ENCODE measurements at regions not wholly inside any gene's neighbourhood (a gene's known extent, or its start where the extent isn't known, plus 50 kb on each side); places are given as distances from the start of the nearest gene placed in this dataset.

GRCh38 chr11:130593064-130593463 is 144.6 kb downstream of the ADAMTS15 start:
- TF ChIP-seq, protein P1, sequence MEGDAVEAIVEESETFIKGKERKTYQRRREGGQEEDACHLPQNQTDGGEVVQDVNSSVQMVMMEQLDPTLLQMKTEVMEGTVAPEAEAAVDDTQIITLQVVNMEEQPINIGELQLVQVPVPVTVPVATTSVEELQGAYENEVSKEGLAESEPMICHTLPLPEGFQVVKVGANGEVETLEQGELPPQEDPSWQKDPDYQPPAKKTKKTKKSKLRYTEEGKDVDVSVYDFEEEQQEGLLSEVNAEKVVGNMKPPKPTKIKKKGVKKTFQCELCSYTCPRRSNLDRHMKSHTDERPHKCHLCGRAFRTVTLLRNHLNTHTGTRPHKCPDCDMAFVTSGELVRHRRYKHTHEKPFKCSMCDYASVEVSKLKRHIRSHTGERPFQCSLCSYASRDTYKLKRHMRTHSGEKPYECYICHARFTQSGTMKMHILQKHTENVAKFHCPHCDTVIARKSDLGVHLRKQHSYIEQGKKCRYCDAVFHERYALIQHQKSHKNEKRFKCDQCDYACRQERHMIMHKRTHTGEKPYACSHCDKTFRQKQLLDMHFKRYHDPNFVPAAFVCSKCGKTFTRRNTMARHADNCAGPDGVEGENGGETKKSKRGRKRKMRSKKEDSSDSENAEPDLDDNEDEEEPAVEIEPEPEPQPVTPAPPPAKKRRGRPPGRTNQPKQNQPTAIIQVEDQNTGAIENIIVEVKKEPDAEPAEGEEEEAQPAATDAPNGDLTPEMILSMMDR (IDR thresholded peaks at IDR 0.05; ENCODE audit: insufficient read depth, low read length): no peak
- DNase-seq (ENCODE audit: low read depth): no peak
- no peak overlapping the region for H3K4me3 ChIP-seq (ENCODE audit: low read depth, low read length)

GRCh38 chr11:130598433-130598832 is 150.0 kb downstream of the ADAMTS15 start:
- H3K4me3 ChIP-seq (ENCODE audit: low read depth, low read length): no peak overlapping the region
- DNase-seq (ENCODE audit: low read depth): no peak
- TF ChIP-seq, protein P1 (IDR thresholded peaks at IDR 0.05; ENCODE audit: insufficient read depth, low read length): no peak

GRCh38 chr11:130599073-130599654 is 150.7 kb downstream of the ADAMTS15 start:
- DNase-seq (ENCODE audit: low read depth): peak; percentile 63
- TF ChIP-seq, protein P1 (IDR thresholded peaks at IDR 0.05; ENCODE audit: insufficient read depth, low read length): no peak
- no peak overlapping the region for H3K4me3 ChIP-seq (ENCODE audit: low read depth, low read length)

DNA sequence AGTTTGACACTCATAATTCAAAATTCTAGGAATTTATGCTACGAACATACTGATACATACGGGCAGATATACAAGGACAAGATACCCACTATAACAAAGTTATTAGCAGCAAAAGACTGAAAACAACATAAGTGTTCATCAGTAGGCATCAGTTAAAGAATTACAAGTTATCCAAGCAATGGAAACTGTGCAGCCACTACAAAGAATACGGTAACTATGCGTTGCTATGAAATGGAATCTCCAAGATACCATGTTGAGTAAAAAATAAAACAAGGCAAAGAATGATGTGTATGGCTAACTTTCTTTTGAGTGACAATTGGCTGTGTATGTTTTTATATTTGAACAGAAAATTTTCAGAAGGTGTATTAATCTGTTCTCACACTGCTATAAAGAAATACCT is 151.7 kb downstream of the ADAMTS15 start:
- TF ChIP-seq, protein P1 (IDR thresholded peaks at IDR 0.05; ENCODE audit: insufficient read depth, low read length): no peak
- peak; percentile 43 for DNase-seq (ENCODE audit: low read depth)
- no peak overlapping the region for H3K4me3 ChIP-seq (ENCODE audit: low read depth, low read length)

- TF ChIP-seq, protein P1 (IDR thresholded peaks at IDR 0.05; ENCODE audit: insufficient read depth, low read length): no peak
- no peak overlapping the region for H3K4me3 ChIP-seq (ENCODE audit: low read depth, low read length)
- no peak for DNase-seq (ENCODE audit: low read depth)
Measured at GRCh38 chr11:130600616-130601015, 152.2 kb downstream of the ADAMTS15 start.

GRCh38 chr11:130601141-130601540 is 152.7 kb downstream of the ADAMTS15 start:
- TF ChIP-seq, protein P1 (IDR thresholded peaks at IDR 0.05; ENCODE audit: insufficient read depth, low read length): no peak
- H3K4me3 ChIP-seq (ENCODE audit: low read depth, low read length): no peak overlapping the region
- peak; percentile 76 for DNase-seq (ENCODE audit: low read depth)
